HEK293 (cell line): ENCODE measurements at regions not wholly inside any gene's neighbourhood (a gene's known extent, or its start where the extent isn't known, plus 50 kb on each side); places are given as distances from the start of the nearest gene placed in this dataset.

ENCODE experiments used
- CTCF ChIA-PET: fragments of 350-600 bp; formaldehyde crosslinking; extraction: SDS; loops from one replicate; lab custom pipeline; 2021; ENCODE audit warnings: antibody characterized with exemption; lab: Yijun Ruan, JAX
- POLR2A ChIA-PET: fragments of 300-600 bp; formaldehyde crosslinking; extraction: SDS; loops from one replicate; lab custom pipeline; 2020; ENCODE audit warnings: antibody characterized with exemption, inconsistent platforms; lab: Yijun Ruan, JAX
- H3K27ac ChIP-seq: fragments of 200-500 bp; sonication (Bioruptor generic); 2 replicates; pipeline ENCODE4 v1.5.1; 2014; ENCODE audit warnings: low read depth, low read length, control low read depth, inconsistent platforms; ENCODE audit errors: extremely low read depth
- H3K36me3 ChIP-seq, 2 experiments: fragments of 200-500 bp in 1 of 2; sonication (Bioruptor generic) in 1 of 2; 1 replicate in 1 of 2; 2 replicates in 1 of 2; pipeline ENCODE4 v1.5.1; 2014 to 2017; ENCODE audit warnings: inconsistent platforms in 2 of 2, low read length in 2 of 2; ENCODE audit not compliant: control insufficient read depth in 2 of 2, insufficient read depth in 1 of 2
- H3K4me1 ChIP-seq: fragments of 200-500 bp; sonication (Bioruptor generic); 2 replicates; pipeline ENCODE4 v1.5.1; 2014; ENCODE audit warnings: mild to moderate bottlenecking, low read length, inconsistent platforms; ENCODE audit not compliant: control insufficient read depth, insufficient read depth
- H3K4me3 ChIP-seq: 2 replicates; pipeline ENCODE4 v1.5.1; 2011; ENCODE audit warnings: low read depth, mild to moderate bottlenecking, control low read depth, low read length, moderate library complexity
- H3K9me3 ChIP-seq: fragments of 200-500 bp; sonication (Bioruptor generic); 2 replicates; pipeline ENCODE4 v1.5.1; 2014; ENCODE audit warnings: low read depth, low read length, inconsistent platforms; ENCODE audit not compliant: control insufficient read depth, insufficient read depth
- IKZF3 ChIP-seq: fragments of 450-650 bp; IDR thresholded peaks from 2 replicates; pipeline ENCODE4 v1.5.0; 2018; ENCODE audit warnings: missing biosample characterization, mild to moderate bottlenecking, missing genetic modification characterization, moderate library complexity
- OSR2 ChIP-seq: fragments of 450-650 bp; formaldehyde crosslinking; IDR thresholded peaks from 2 replicates; pipeline ENCODE4 v1.5.1; 2016; ENCODE audit warnings: missing biosample characterization, missing genetic modification characterization
- PRDM1 ChIP-seq: fragments of 450-650 bp; formaldehyde crosslinking; IDR thresholded peaks from 2 replicates; pipeline ENCODE4; 2016; ENCODE audit warnings: missing biosample characterization, missing genetic modification characterization
- SCRT2 ChIP-seq: fragments of 450-650 bp; formaldehyde crosslinking; IDR thresholded peaks from 2 replicates; pipeline ENCODE4 v1.5.1; 2016; ENCODE audit warnings: missing biosample characterization, missing genetic modification characterization
- ZBTB17 ChIP-seq: fragments of 450-650 bp; formaldehyde crosslinking; IDR thresholded peaks from 2 replicates; pipeline ENCODE4 v1.5.1; 2016; ENCODE audit warnings: missing biosample characterization, missing genetic modification characterization
- ZBTB21 ChIP-seq: fragments of 450-650 bp; formaldehyde crosslinking; IDR thresholded peaks from 2 replicates; pipeline ENCODE4 v1.5.1; 2017; ENCODE audit warnings: missing biosample characterization, missing genetic modification characterization
- ZBTB49 ChIP-seq: fragments of 450-650 bp; formaldehyde crosslinking; IDR thresholded peaks from 2 replicates; pipeline ENCODE4 v1.5.1; 2016; ENCODE audit warnings: missing biosample characterization, missing genetic modification characterization, low read depth
- ZBTB7A ChIP-seq: fragments of 450-650 bp; formaldehyde crosslinking; IDR thresholded peaks from 2 replicates; pipeline ENCODE4 v1.5.1; 2016; ENCODE audit warnings: low read depth, missing biosample characterization, missing genetic modification characterization
- ZNF133 ChIP-seq: fragments of 450-650 bp; formaldehyde crosslinking; IDR thresholded peaks from 2 replicates; pipeline ENCODE4 v1.5.1; 2016; ENCODE audit warnings: missing biosample characterization, missing genetic modification characterization
- ZNF37A ChIP-seq: fragments of 450-650 bp; IDR thresholded peaks from 2 replicates; pipeline ENCODE4 v1.5.1; 2018; ENCODE audit warnings: missing biosample characterization, missing genetic modification characterization
- ZNF416 ChIP-seq: fragments of 450-650 bp; formaldehyde crosslinking; IDR thresholded peaks from 2 replicates; pipeline ENCODE4 v1.5.1; 2016; ENCODE audit warnings: missing biosample characterization, missing genetic modification characterization
- ZNF510 ChIP-seq: fragments of 450-650 bp; formaldehyde crosslinking; IDR thresholded peaks from 2 replicates; pipeline ENCODE4 v1.5.1; 2018; ENCODE audit warnings: mild to moderate bottlenecking, missing genetic modification characterization, missing biosample characterization; ENCODE audit not compliant: insufficient replicate concordance
- ZNF521 ChIP-seq: fragments of 450-650 bp; formaldehyde crosslinking; IDR thresholded peaks from 2 replicates; pipeline ENCODE4 v1.5.1; 2017; ENCODE audit warnings: missing biosample characterization, mild to moderate bottlenecking, missing genetic modification characterization
- ZNF658 ChIP-seq: fragments of 450-650 bp; formaldehyde crosslinking; IDR thresholded peaks from 2 replicates; pipeline ENCODE4; 2016; ENCODE audit warnings: missing biosample characterization, missing genetic modification characterization
- ZNF76 ChIP-seq: fragments of 450-650 bp; formaldehyde crosslinking; IDR thresholded peaks from 2 replicates; pipeline ENCODE4; 2016; ENCODE audit warnings: low read depth, missing biosample characterization, missing genetic modification characterization, borderline replicate concordance
- ZSCAN18 ChIP-seq: fragments of 450-650 bp; formaldehyde crosslinking; IDR thresholded peaks from 2 replicates; pipeline ENCODE4 v1.5.1; 2016; ENCODE audit warnings: missing biosample characterization, missing genetic modification characterization
- ZXDB ChIP-seq: fragments of 450-650 bp; formaldehyde crosslinking; IDR thresholded peaks from 2 replicates; pipeline ENCODE4 v1.5.1; 2016; ENCODE audit warnings: missing biosample characterization, missing genetic modification characterization
- TF ChIP-seq, protein P1 (sequence below): fragments of 450-650 bp; formaldehyde crosslinking; IDR thresholded peaks from 2 replicates; pipeline ENCODE4 v1.5.1; 2016; ENCODE audit warnings: missing biosample characterization, missing genetic modification characterization
- TF ChIP-seq, protein P2 (sequence below): IDR thresholded peaks from 2 replicates; pipeline ENCODE4 v1.6.1; 2011; ENCODE audit warnings: mild to moderate bottlenecking, low read depth, low read length, borderline replicate concordance

DNA sequence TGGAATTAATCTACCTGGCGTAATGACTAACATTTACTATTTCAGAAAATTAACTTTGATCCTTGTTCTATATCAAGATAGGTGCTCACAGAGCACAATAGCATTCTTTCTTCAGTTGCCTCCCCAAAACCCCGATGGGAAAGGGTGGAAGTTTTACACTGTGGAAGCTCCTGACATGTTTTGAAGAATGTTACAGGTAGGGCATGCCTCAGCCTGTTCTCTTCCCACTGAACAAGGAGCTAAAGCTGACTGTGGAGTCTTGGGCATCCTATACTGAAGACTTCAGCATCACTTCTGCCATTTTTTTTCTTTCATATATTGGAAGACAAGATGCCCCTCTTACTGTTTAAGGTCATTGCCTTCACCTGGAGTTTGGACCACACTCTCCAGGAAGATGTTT lies 211.2 kb downstream of the SPP2 start:
- Histone ChIP-seq H3K4me1 (no peaks in the 10 kb centered on the region), H3K4me3 (no peak overlapping the region), H3K27ac (no peak overlapping the region), H3K9me3 (no peaks in the 10 kb centered on the region), H3K36me3 (no peaks in the 10 kb centered on the region)
- ChIA-PET POLR2A (no interaction called here), CTCF (interaction anchor here (0.6 to 0.7 kb wide), 2 partner anchors 27 to 123 kb away, joined by 3 to 5 read pairs; no protein-coding TSS in a partner anchor)
- TF ChIP-seq ZNF521 (tag by site-specific recombination) (no peak), ZNF510 (no peak), SCRT2 (no peak)

DNA sequence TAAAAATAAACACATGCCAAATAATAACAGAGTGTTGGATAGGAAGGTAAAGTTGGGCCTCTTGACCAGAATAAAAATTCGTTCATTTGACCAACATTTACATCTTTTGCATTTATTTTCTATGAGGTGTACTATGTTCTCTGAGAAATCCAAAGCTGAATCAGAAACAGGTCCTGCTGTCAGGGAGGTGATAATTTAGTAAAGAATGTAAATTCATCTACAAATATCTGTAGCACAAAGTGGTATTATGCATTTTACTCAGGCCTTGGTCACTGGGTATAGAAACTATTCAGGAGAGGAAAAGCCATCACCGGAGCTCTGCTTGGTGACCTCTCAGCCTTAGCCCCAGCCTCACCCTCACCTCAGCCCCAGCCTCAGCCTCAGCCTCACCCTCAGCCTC lies 208.9 kb downstream of the SPP2 start:
- no peak overlapping the region for H3K27ac ChIP-seq
- H3K36me3 ChIP-seq, result no peaks in the 10 kb centered on the region
- no peak overlapping the region for H3K4me3 ChIP-seq
- H3K4me1 ChIP-seq, result no peaks in the 10 kb centered on the region
- POLR2A ChIA-PET, result no interaction called here
- TF ChIP-seq ZNF133 (tag by site-specific recombination) (no peak), OSR2 (tag by site-specific recombination) (no peak), ZSCAN18 (tag by site-specific recombination) (no peak), ZBTB21 (tag by site-specific recombination) (no peak), ZNF416 (tag by site-specific recombination) (no peak), ZNF76 (tag by site-specific recombination) (no peak), ZXDB (tag by site-specific recombination) (no peak), ZBTB49 (tag by site-specific recombination) (no peak), PRDM1 (tag by site-specific recombination) (no peak), ZNF37A (tag by site-specific recombination) (no peak), ZBTB17 (tag by site-specific recombination) (no peak), ZNF658 (no peak), ZBTB7A (no peak), IKZF3 (tag by site-specific recombination) (no peak)
- TF ChIP-seq, protein P1, sequence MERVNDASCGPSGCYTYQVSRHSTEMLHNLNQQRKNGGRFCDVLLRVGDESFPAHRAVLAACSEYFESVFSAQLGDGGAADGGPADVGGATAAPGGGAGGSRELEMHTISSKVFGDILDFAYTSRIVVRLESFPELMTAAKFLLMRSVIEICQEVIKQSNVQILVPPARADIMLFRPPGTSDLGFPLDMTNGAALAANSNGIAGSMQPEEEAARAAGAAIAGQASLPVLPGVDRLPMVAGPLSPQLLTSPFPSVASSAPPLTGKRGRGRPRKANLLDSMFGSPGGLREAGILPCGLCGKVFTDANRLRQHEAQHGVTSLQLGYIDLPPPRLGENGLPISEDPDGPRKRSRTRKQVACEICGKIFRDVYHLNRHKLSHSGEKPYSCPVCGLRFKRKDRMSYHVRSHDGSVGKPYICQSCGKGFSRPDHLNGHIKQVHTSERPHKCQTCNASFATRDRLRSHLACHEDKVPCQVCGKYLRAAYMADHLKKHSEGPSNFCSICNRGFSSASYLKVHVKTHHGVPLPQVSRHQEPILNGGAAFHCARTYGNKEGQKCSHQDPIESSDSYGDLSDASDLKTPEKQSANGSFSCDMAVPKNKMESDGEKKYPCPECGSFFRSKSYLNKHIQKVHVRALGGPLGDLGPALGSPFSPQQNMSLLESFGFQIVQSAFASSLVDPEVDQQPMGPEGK (tag by site-specific recombination), result no peak
- TF ChIP-seq, protein P2, sequence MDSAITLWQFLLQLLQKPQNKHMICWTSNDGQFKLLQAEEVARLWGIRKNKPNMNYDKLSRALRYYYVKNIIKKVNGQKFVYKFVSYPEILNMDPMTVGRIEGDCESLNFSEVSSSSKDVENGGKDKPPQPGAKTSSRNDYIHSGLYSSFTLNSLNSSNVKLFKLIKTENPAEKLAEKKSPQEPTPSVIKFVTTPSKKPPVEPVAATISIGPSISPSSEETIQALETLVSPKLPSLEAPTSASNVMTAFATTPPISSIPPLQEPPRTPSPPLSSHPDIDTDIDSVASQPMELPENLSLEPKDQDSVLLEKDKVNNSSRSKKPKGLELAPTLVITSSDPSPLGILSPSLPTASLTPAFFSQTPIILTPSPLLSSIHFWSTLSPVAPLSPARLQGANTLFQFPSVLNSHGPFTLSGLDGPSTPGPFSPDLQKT, result no peak
- TF ChIP-seq, all 188 proteins: peak for 0
- CTCF ChIA-PET, result interaction anchor here (1.5 kb wide), 1 partner anchor 124 kb away, joined by 3 read pairs; no protein-coding TSS in a partner anchor
- H3K9me3 ChIP-seq, result no peaks in the 10 kb centered on the region
